ENCODE measurements at regions not wholly inside any gene's neighbourhood (a gene's known extent, or its start where the extent isn't known, plus 50 kb on each side); places are given as distances from the start of the nearest gene placed in this dataset.

DNA sequence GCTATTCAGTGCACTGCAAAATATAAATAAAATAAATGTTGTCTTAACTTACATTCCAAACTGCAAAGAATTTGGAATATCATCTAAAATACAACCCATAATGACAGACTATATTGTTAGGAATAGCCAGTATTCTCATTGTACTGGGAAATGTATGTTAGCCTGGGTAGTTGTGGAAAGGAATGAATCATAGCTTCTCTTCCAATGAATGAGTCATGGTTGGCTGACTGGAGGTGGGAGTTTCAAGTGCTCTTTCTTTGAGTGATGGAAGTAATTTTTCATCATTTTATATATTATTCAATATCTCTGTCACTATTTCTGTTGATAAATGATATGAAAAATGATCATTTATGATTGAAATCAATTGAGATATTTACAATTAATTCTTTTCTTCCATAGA lies 158.6 kb upstream of the ARRDC3 start:
- TF ChIP-seq CTCF (IDR thresholded peaks at IDR 0.05) = no peak
- no peak for TF ChIP-seq POLR2A (IDR thresholded peaks at IDR 0.05)
